SK-N-SH (cell line): ENCODE measurements at regions not wholly inside any gene's neighbourhood (a gene's known extent, or its start where the extent isn't known, plus 50 kb on each side); places are given as distances from the start of the nearest gene placed in this dataset.

Source experiments
- CTCF ChIA-PET: fragments of 300-600, 350-600 bp; formaldehyde crosslinking; extraction: SDS; loops from one replicate; lab custom pipeline; 2021; lab: Yijun Ruan, JAX
- POLR2A ChIA-PET: fragments of 350-600 bp; sonication (Branson Sonifier 250); formaldehyde crosslinking; extraction: SDS; loops from one replicate; lab custom pipeline; 2020; ENCODE audit warnings: antibody characterized with exemption, inconsistent platforms; lab: Yijun Ruan, JAX
- DNase-seq: peaks from one replicate; pipeline ENCODE4 v3.0.0; 2012
- H2AFZ ChIP-seq: fragments of 200-600 bp; sonication (generic); 2 replicates; pipeline ENCODE4 v1.8.1; 2016; ENCODE audit warnings: antibody characterized with exemption, mild to moderate bottlenecking, low read depth
- H3F3A ChIP-seq: fragments of 200-600 bp; sonication (generic); replicated peaks from 2 replicates; pipeline ENCODE3; 2016; ENCODE audit warnings: antibody characterized with exemption, mild to moderate bottlenecking; ENCODE audit not compliant: insufficient read depth
- H3K27ac ChIP-seq, 2 experiments: fragments of 200-500 bp in 1 of 2; fragments of 200-600 bp in 1 of 2; sonication (Bioruptor generic) in 1 of 2; sonication (generic), shearing (Covaris generic) in 1 of 2; 2 replicates each; pipeline versions ENCODE4 v1.5.1 to v1.6.1; 2014 to 2016; ENCODE audit warnings: low read depth in 2 of 2, inconsistent platforms in 1 of 2, low read length in 1 of 2, mild to moderate bottlenecking in 1 of 2, mixed read lengths in 1 of 2
- H3K27me3 ChIP-seq: fragments of 200-600 bp; sonication (generic), shearing (Covaris generic); 2 replicates; pipeline ENCODE4 v1.6.1; 2016; ENCODE audit warnings: mixed run types; ENCODE audit not compliant: insufficient read depth
- H3K36me3 ChIP-seq, 2 experiments: fragments of 200-500 bp in 1 of 2; fragments of 200-600 bp in 1 of 2; sonication (Bioruptor generic) in 1 of 2; sonication (generic) in 1 of 2; replicated peaks in 1 of 2; 2 replicates each; pipeline versions ENCODE3 to v1.5.1; 2014 to 2016; ENCODE audit warnings: low read length in 1 of 2, mild to moderate bottlenecking in 1 of 2; ENCODE audit not compliant: insufficient read depth in 2 of 2, control insufficient read depth in 1 of 2
- H3K4me1 ChIP-seq, 2 experiments: fragments of 200-500 bp in 1 of 2; fragments of 200-600 bp in 1 of 2; sonication (Bioruptor generic) in 1 of 2; sonication (generic), shearing (Covaris generic) in 1 of 2; 2 replicates each; pipeline versions ENCODE4 v1.5.1 to v1.6.1; 2014 to 2016; ENCODE audit warnings: low read depth in 1 of 2, low read length in 1 of 2, mixed run types in 1 of 2; ENCODE audit not compliant: insufficient read depth in 2 of 2, control insufficient read depth in 1 of 2
- H3K4me2 ChIP-seq: fragments of 200-600 bp; sonication (generic), shearing (Covaris generic); 2 replicates; pipeline ENCODE4 v1.6.1; 2017; ENCODE audit warnings: mixed run types
- H3K4me3 ChIP-seq, 2 experiments: fragments of 200-500 bp in 1 of 2; fragments of 200-600 bp in 1 of 2; sonication (Bioruptor generic) in 1 of 2; sonication (generic), shearing (Covaris generic) in 1 of 2; 2 replicates each; pipeline versions ENCODE4 v1.5.1 to v1.8.1; 2014 to 2016; ENCODE audit warnings: low read depth in 2 of 2, inconsistent platforms in 1 of 2, low read length in 1 of 2, mild to moderate bottlenecking in 1 of 2, mixed read lengths in 1 of 2, moderate library complexity in 1 of 2
- H3K79me2 ChIP-seq: fragments of 200-600 bp; sonication (generic); 2 replicates; pipeline ENCODE4 v1.8.1; 2017; ENCODE audit warnings: mild to moderate bottlenecking; ENCODE audit not compliant: insufficient read depth
- H3K9ac ChIP-seq: fragments of 200-600 bp; sonication (generic); 2 replicates; pipeline ENCODE4 v1.6.1; 2017; ENCODE audit warnings: mixed run types
- H3K9me2 ChIP-seq: fragments of 200-600 bp; sonication (generic); 2 replicates; pipeline ENCODE4 v1.6.1; 2017; ENCODE audit warnings: mixed run types
- H3K9me3 ChIP-seq: fragments of 200-600 bp; sonication (generic); 2 replicates; pipeline ENCODE4 v1.6.1; 2017; ENCODE audit warnings: mixed run types, mild to moderate bottlenecking, moderate library complexity
- H4K20me1 ChIP-seq: fragments of 200-600 bp; sonication (generic); 2 replicates; pipeline ENCODE4 v1.6.1; 2017; ENCODE audit warnings: mild to moderate bottlenecking, mixed run types; ENCODE audit not compliant: insufficient read depth
- CHD2 ChIP-seq: fragments of 150-350 bp; IDR thresholded peaks from 2 replicates; pipeline ENCODE4 v1.6.1; 2018; ENCODE audit warnings: low read length; ENCODE audit not compliant: partially characterized antibody
- CTCF ChIP-seq: fragments of 200-600 bp; sonication (generic); IDR thresholded peaks from 2 replicates; pipeline ENCODE4 v1.6.1; 2017; ENCODE audit warnings: antibody characterized with exemption, mild to moderate bottlenecking, moderate library complexity
- EP300 ChIP-seq, 2 experiments: IDR thresholded peaks; 2 replicates each; pipeline versions ENCODE4 v1.4.0 to v1.6.1; 2012; ENCODE audit warnings: borderline replicate concordance in 1 of 2, low read depth in 1 of 2, low read length in 1 of 2
- GABPA ChIP-seq: IDR thresholded peaks from 2 replicates; pipeline ENCODE4 v1.4.0; 2012; ENCODE audit warnings: low read depth, mild to moderate bottlenecking
- GATA2 ChIP-seq: sonication (generic); formaldehyde crosslinking; IDR thresholded peaks from 2 replicates; pipeline ENCODE4 v1.5.0; 2020; ENCODE audit warnings: mild to moderate bottlenecking, missing genetic modification reagents
- MAX ChIP-seq: IDR thresholded peaks from 2 replicates; pipeline ENCODE4 v1.4.0; 2012; ENCODE audit warnings: low read depth
- MEF2A ChIP-seq: IDR thresholded peaks from 2 replicates; pipeline ENCODE4 v1.4.0; 2012; ENCODE audit warnings: low read depth, borderline replicate concordance
- MXI1 ChIP-seq: IDR thresholded peaks from 2 replicates; pipeline ENCODE4 v1.6.1; 2012; ENCODE audit warnings: mild to moderate bottlenecking, low read depth, low read length, improper control_type of control experiment
- NFIC ChIP-seq: IDR thresholded peaks from 2 replicates; pipeline ENCODE4 v1.4.0; 2012; ENCODE audit warnings: borderline replicate concordance
- NRF1 ChIP-seq: IDR thresholded peaks from 2 replicates; pipeline ENCODE4 v1.6.1; 2012; ENCODE audit warnings: low read depth, mild to moderate bottlenecking, low read length
- PBX3 ChIP-seq: IDR thresholded peaks from 2 replicates; pipeline ENCODE4; 2012
- POLR2AphosphoS5 ChIP-seq: IDR thresholded peaks from 2 replicates; pipeline ENCODE4 v1.6.1; 2012; ENCODE audit warnings: low read depth, low read length
- RAD21 ChIP-seq: IDR thresholded peaks from 2 replicates; pipeline ENCODE4 v1.6.1; 2012; ENCODE audit warnings: mild to moderate bottlenecking, low read length
- RFX5 ChIP-seq: IDR thresholded peaks from 2 replicates; pipeline ENCODE4 v1.6.1; 2012; ENCODE audit warnings: mild to moderate bottlenecking, improper control_type of control experiment, low read length
- SMC3 ChIP-seq: IDR thresholded peaks from 2 replicates; pipeline ENCODE4 v1.6.1; 2012; ENCODE audit warnings: low read depth, low read length, improper control_type of control experiment
- TEAD4 ChIP-seq: IDR thresholded peaks from 2 replicates; pipeline ENCODE4 v1.4.0; 2012; ENCODE audit warnings: mild to moderate bottlenecking, borderline replicate concordance; ENCODE audit not compliant: insufficient read depth
- YY1 ChIP-seq: IDR thresholded peaks from 2 replicates; pipeline ENCODE4 v1.4.0; 2012; ENCODE audit warnings: low read depth, mild to moderate bottlenecking
- WGBS: methylation state at CpG from one replicate; pipeline ENCODE4 v1.1.6; 2017; ENCODE audit warnings: low lambda C conversion rate; 5-methylcytosine and 5-hydroxymethylcytosine counted together

DNA sequence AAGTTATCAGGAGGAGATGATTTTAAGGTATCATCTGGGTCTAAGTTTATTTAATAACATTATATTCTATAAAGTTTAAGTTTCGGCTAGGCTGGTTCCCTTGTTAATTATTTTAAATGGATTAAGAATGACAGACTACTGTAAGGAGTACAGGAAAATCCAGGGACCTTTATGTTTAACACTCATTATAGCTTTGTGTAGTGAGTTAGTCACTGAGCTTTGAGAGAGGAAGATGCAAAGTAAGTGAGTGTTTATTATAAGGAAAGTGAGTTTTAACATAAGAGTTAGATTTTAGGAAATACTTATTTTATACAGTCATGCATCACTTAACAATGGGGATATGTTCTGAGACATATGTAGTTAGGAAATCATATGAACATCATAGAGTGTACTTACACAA is 485.5 kb downstream of the MMUT start:
- CTCF ChIA-PET, result no interaction called here
- no peak overlapping the region for H3K4me2 ChIP-seq
- H3K4me3 ChIP-seq, result no peak overlapping the region
- no peak overlapping the region for H3K9ac ChIP-seq
- no peak for DNase-seq
- 48% methylated on average over 1 of the region's 1 CpG for WGBS
- H3K9me2 ChIP-seq, result no peaks in the 10 kb centered on the region
- no peak overlapping the region for H2AFZ ChIP-seq
- H3K79me2 ChIP-seq, result no peaks in the 10 kb centered on the region
- H4K20me1 ChIP-seq, result no peaks in the 10 kb centered on the region
- H3K9me3 ChIP-seq, result no peaks in the 10 kb centered on the region
- no peaks in the 10 kb centered on the region for H3K27me3 ChIP-seq
- TF ChIP-seq RAD21 (no peak), PBX3 (no peak), GATA2 (CRISPR knock-in tag) (no peak), GABPA (no peak)
- POLR2A ChIA-PET, result no interaction called here
- no peak overlapping the region for H3K27ac ChIP-seq
- no peaks in the 10 kb centered on the region for H3F3A ChIP-seq
- no peaks in the 10 kb centered on the region for H3K4me1 ChIP-seq
- no peaks in the 10 kb centered on the region for H3K36me3 ChIP-seq

DNA sequence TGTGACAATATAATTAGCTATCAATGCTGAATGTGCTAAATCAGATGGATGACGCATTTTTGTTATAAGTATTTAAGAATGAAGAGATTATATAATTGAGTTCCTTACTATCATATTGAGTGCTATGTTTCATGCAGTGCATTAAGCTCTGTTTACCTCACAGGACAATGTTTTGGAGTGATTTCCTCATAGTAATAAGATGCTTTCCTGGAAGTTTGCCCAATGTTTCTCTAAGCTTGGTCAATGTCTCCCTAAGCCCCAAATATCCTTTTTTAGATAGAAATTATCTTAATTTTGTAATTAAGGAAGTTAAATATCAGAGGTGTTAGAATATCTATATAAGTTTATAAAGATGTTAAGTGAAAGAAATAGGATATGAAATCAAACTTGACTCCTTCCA is 489.6 kb downstream of the MMUT start:
- CTCF ChIA-PET, result interaction anchor here (1.0 kb wide), 1 partner anchor 18 kb away, joined by 4 read pairs; no protein-coding TSS in a partner anchor

More for the DNA sequence above, 489.6 kb downstream of the MMUT start:
- DNase-seq, result no peak
- no peaks in the 10 kb centered on the region for H3K9me3 ChIP-seq
- no peak overlapping the region for H3K27ac ChIP-seq
- no peak for TF ChIP-seq SMC3
- TF ChIP-seq TEAD4, result no peak
- TF ChIP-seq YY1, result no peak
- TF ChIP-seq POLR2AphosphoS5, result no peak
- TF ChIP-seq MEF2A, result no peak
- no peak for TF ChIP-seq NRF1
- no peak for TF ChIP-seq CTCF
- TF ChIP-seq NFIC, result no peak
- no peak for TF ChIP-seq PBX3
- no peak for TF ChIP-seq MXI1
- TF ChIP-seq MAX, result no peak
- TF ChIP-seq EP300 (IDR thresholded peaks at IDR 0.05; ENCODE audit: borderline replicate concordance in 1 of 2, low read depth in 1 of 2, low read length in 1 of 2), result no peak
- no peak for TF ChIP-seq RFX5
- TF ChIP-seq RAD21, result no peak
- TF ChIP-seq GATA2 (CRISPR knock-in tag), result no peak
- TF ChIP-seq CHD2, result no peak
- H3K36me3 ChIP-seq, result no peaks in the 10 kb centered on the region
- no peaks in the 10 kb centered on the region for H3F3A ChIP-seq
- H3K9ac ChIP-seq, result no peak overlapping the region
- H2AFZ ChIP-seq, result no peak overlapping the region
- no peak overlapping the region for H3K4me3 ChIP-seq
- no peaks in the 10 kb centered on the region for H3K79me2 ChIP-seq
- WGBS, result 10% methylated on average over 1 of the region's 1 CpG
- no peaks in the 10 kb centered on the region for H3K4me1 ChIP-seq
- peaks cover 10% of the 10 kb centered on the region; the same call in 1 of the 2 replicates for H3K27me3 ChIP-seq
- no peak overlapping the region for H3K4me2 ChIP-seq
- H4K20me1 ChIP-seq, result no peaks in the 10 kb centered on the region
- H3K9me2 ChIP-seq, result no peaks in the 10 kb centered on the region
- POLR2A ChIA-PET, result no interaction called here
